Endodermal cell (in vitro differentiated cells): ENCODE measurements at regions not wholly inside any gene's neighbourhood (a gene's known extent, or its start where the extent isn't known, plus 50 kb on each side); places are given as distances from the start of the nearest gene placed in this dataset.
A peak's percentile ranks its signal among the peaks of the same experiment; 100 is the strongest.

Experiments
- DNase-seq: peaks from one replicate; pipeline ENCODE4 v3.0.0-alpha.2; 2017
- H3K27ac ChIP-seq: 2 replicates; pipeline ENCODE4 v1.5.1; 2013; ENCODE audit warnings: mild to moderate bottlenecking, low read depth, low read length, moderate library complexity
- H3K27me3 ChIP-seq: 2 replicates; pipeline ENCODE4 v1.6.1; 2013; ENCODE audit warnings: mild to moderate bottlenecking, low read length, moderate library complexity; ENCODE audit not compliant: insufficient read depth, control insufficient read depth, poor library complexity, severe bottlenecking
- H3K36me3 ChIP-seq: 2 replicates; pipeline ENCODE4 v1.7.0; 2013; ENCODE audit warnings: mild to moderate bottlenecking, low read length, moderate library complexity; ENCODE audit not compliant: control insufficient read depth, insufficient read depth
- H3K4me1 ChIP-seq: one replicate; pipeline ENCODE4 v1.7.0; 2013; ENCODE audit warnings: low read length; ENCODE audit not compliant: control insufficient read depth, insufficient read depth
- H3K4me3 ChIP-seq: 2 replicates; pipeline ENCODE4 v1.5.1; 2013; ENCODE audit warnings: mild to moderate bottlenecking, low read length, moderate library complexity
- H3K9ac ChIP-seq: 2 replicates; pipeline ENCODE4 v1.6.1; 2013; ENCODE audit warnings: mild to moderate bottlenecking, low read length, moderate library complexity; ENCODE audit not compliant: poor library complexity, severe bottlenecking; ENCODE audit errors: extremely low read depth
- H3K9me3 ChIP-seq: 2 replicates; pipeline ENCODE4 v1.6.1; 2013; ENCODE audit warnings: mild to moderate bottlenecking, low read length, moderate library complexity; ENCODE audit not compliant: control insufficient read depth
- H3K27ac Mint-ChIP-seq: 2 replicates; pipeline ENCODE4 v1.8.0; 2020; ENCODE audit warnings: mixed read lengths
- H3K27me3 Mint-ChIP-seq: 2 replicates; pipeline ENCODE4 v1.8.0; 2021; ENCODE audit warnings: mild to moderate bottlenecking, mixed read lengths; ENCODE audit not compliant: insufficient read depth
- H3K36me3 Mint-ChIP-seq: 2 replicates; pipeline ENCODE4 v1.8.0; 2020; ENCODE audit warnings: low read depth, mixed read lengths
- H3K4me1 Mint-ChIP-seq: 2 replicates; pipeline ENCODE4 v1.8.0; 2020; ENCODE audit warnings: mixed read lengths
- H3K4me3 Mint-ChIP-seq: 2 replicates; pipeline ENCODE4 v1.8.0; 2020; ENCODE audit warnings: mild to moderate bottlenecking, moderate library complexity, mixed read lengths
- H3K9me3 Mint-ChIP-seq: 2 replicates; pipeline ENCODE4 v1.8.0; 2020; ENCODE audit warnings: mild to moderate bottlenecking, mixed read lengths
- CTCF ChIP-seq: fragments of 200-600 bp; sonication (generic); conservative IDR thresholded peaks from 2 replicates; pipeline ENCODE4 v1.5.0; 2021; ENCODE audit warnings: antibody characterized with exemption, mild to moderate bottlenecking
- WGBS, 2 experiments: methylation state at CpG; one replicate each; pipeline versions ENCODE4 v1.1.5 to v1.1.7; 2013; ENCODE audit warnings: missing lambda C conversion rate in 2 of 2, mixed read lengths in 1 of 2; ENCODE audit not compliant: insufficient coverage in 1 of 2, insufficient read length in 1 of 2; 5-methylcytosine and 5-hydroxymethylcytosine counted together

- no peak overlapping the region for H3K4me3 Mint-ChIP-seq
- Histone ChIP-seq H3K4me3 (no peak overlapping the region), H3K9me3 (no peaks in the 10 kb centered on the region), H3K27ac (no peak overlapping the region), H3K27me3 (no peaks in the 10 kb centered on the region), H3K4me1 (peaks cover 31% of the 10 kb centered on the region), H3K9ac (peak overlapping the region; percentile 17), H3K36me3 (no peaks in the 10 kb centered on the region)
- H3K27ac Mint-ChIP-seq = peak overlapping the region; percentile 5
- no peak for TF ChIP-seq CTCF
- peak; percentile 69 for DNase-seq
- H3K27me3 Mint-ChIP-seq = no peaks in the 10 kb centered on the region
- WGBS, 2 experiments = 83 to 89% methylated on average over 3 of the region's 7 CpGs
- H3K4me1 Mint-ChIP-seq = peaks cover 40% of the 10 kb centered on the region
- no peaks in the 10 kb centered on the region for H3K9me3 Mint-ChIP-seq
- no peaks in the 10 kb centered on the region for H3K36me3 Mint-ChIP-seq
Observed at GRCh38 chr14:43872752-43873655, 634.1 kb downstream of the FSCB start.

DNA sequence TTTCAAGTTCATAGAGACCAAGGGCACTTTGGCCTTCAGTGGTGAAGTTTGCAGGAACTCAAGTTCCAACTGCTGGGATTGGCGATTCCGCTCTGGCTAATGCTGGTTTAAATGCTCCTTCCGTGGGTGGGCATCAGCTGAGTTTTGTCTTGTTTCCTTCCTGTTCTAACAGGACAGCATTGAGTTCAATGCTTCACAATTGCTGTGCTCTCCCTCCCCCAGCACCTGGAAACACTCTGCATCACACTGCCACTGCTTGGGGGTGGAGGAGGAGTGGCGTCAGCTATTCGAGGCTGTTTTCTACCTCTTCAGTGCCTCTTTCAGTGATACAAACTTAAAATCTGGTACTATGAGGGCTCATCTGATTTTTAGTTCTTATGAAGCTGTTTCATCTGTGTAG is 634.9 kb downstream of the FSCB start:
- Histone ChIP-seq H3K9me3 (no peaks in the 10 kb centered on the region), H3K4me1 (peaks cover 31% of the 10 kb centered on the region), H3K9ac (no peak overlapping the region), H3K4me3 (no peak overlapping the region), H3K36me3 (no peaks in the 10 kb centered on the region), H3K27ac (no peak overlapping the region), H3K27me3 (no peaks in the 10 kb centered on the region)
- no peaks in the 10 kb centered on the region for H3K36me3 Mint-ChIP-seq
- no peak overlapping the region for H3K4me3 Mint-ChIP-seq
- 81% methylated on average over 3 of the region's 5 CpGs for WGBS, 2 experiments
- no peak for TF ChIP-seq CTCF
- H3K27ac Mint-ChIP-seq = peak overlapping the region; percentile 5
- H3K27me3 Mint-ChIP-seq = no peaks in the 10 kb centered on the region
- peaks cover 37% of the 10 kb centered on the region for H3K4me1 Mint-ChIP-seq
- peak; percentile 79 for DNase-seq
- no peaks in the 10 kb centered on the region for H3K9me3 Mint-ChIP-seq

GRCh38 chr14:43858981-43859380 is 648.1 kb downstream of the FSCB start:
- peaks cover 5% of the 10 kb centered on the region for H3K9me3 ChIP-seq
- Mint-ChIP-seq H3K36me3 (no peaks in the 10 kb centered on the region), H3K4me3 (no peak overlapping the region), H3K27ac (no peak overlapping the region), H3K9me3 (no peaks in the 10 kb centered on the region), H3K27me3 (no peaks in the 10 kb centered on the region), H3K4me1 (no peaks in the 10 kb centered on the region)
- H3K27ac ChIP-seq = no peak overlapping the region
- H3K27me3 ChIP-seq = no peaks in the 10 kb centered on the region
- H3K36me3 ChIP-seq = no peaks in the 10 kb centered on the region
- H3K4me3 ChIP-seq = no peak overlapping the region
- H3K9ac ChIP-seq = no peak overlapping the region
- TF ChIP-seq CTCF = no peak
- H3K4me1 ChIP-seq = no peaks in the 10 kb centered on the region
- no peak for DNase-seq
